ENCODE measurements at regions not wholly inside any gene's neighbourhood (a gene's known extent, or its start where the extent isn't known, plus 50 kb on each side); places are given as distances from the start of the nearest gene placed in this dataset.
A peak's percentile ranks its signal among the peaks of the same experiment; 100 is the strongest.

- intact Hi-C loops (cut with micrococcal nuclease; ENCODE audit: unreplicated experiment) = no loop called here
- FAIRE-seq = no peak
- TF ChIP-seq CEBPB (IDR thresholded peaks at IDR 0.05; ENCODE audit: borderline replicate concordance, low read depth, low read length) (peak; percentile 68; the same call in 1 of the 2 replicates), PREB (CRISPR knock-in tag; IDR thresholded peaks at IDR 0.05) (no peak)
Measured at GRCh38 chr16:73703891-73704290, 592.7 kb upstream of the PSMD7 start.

GRCh38 chr16:73697336-73697735 is 599.3 kb upstream of the PSMD7 start:
- Histone ChIP-seq H3K4me3 (replicated peaks in 1 of 3; ENCODE audit: insufficient read depth in 1 of 3, low read depth in 2 of 3, low read length in 3 of 3) (no peak overlapping the region), H3K4me2 (ENCODE audit: low read depth, low read length) (no peak overlapping the region), H3K27me3 (ENCODE audit: control insufficient read depth in 1 of 2, insufficient read depth in 2 of 2, low read length in 2 of 2) (peaks cover 0 to 10% of the 10 kb centered on the region in 2 experiments; a peak in 3 of 5 replicates), H3K27ac (ENCODE audit: extremely low read length, insufficient read depth, low read length) (no peak overlapping the region), H2AFZ (ENCODE audit: low read length) (no peak overlapping the region), H3K4me1 (ENCODE audit: insufficient read depth, low read length) (no peaks in the 10 kb centered on the region), H3K9me3 (ENCODE audit: low read length) (no peaks in the 10 kb centered on the region), H3K9ac (ENCODE audit: insufficient read depth, low read depth, low read length) (no peak overlapping the region), H3K36me3 (replicated peaks in 1 of 2; ENCODE audit: control insufficient read depth in 1 of 2, insufficient read depth in 2 of 2, low read length in 2 of 2) (no peaks in the 10 kb centered on the region), H4K20me1 (ENCODE audit: insufficient read depth, low read length) (no peaks in the 10 kb centered on the region), H3K79me2 (ENCODE audit: insufficient read depth, low read length) (no peaks in the 10 kb centered on the region)
- no TSS peak for BruUV-seq (replicated peaks)
- in situ Hi-C loops (cut with HindIII; ENCODE audit: extremely low pct_ligation_motif_present, low pct_unique_long_range_greater_than_20kb) (no loop called here), intact Hi-C loops (cut with micrococcal nuclease; ENCODE audit: unreplicated experiment) (no loop called here)
- CTCF ChIA-PET (ENCODE audit: low intra/inter-chr PET ratio, low total read pairs) = no interaction called here
- no peak for FAIRE-seq
- DNase-seq (ENCODE audit: low spot score) = no peak
- POLR2A ChIA-PET = no interaction called here
- ATAC-seq = no peak
- TF ChIP-seq ZNF354B (CRISPR knock-in tag; IDR thresholded peaks at IDR 0.05) (no peak), POLR2AphosphoS2 (IDR thresholded peaks at IDR 0.05; ENCODE audit: low read depth, low read length) (no peak), GMEB1 (CRISPR knock-in tag; IDR thresholded peaks at IDR 0.05; ENCODE audit: borderline replicate concordance) (no peak), ZBTB37 (CRISPR knock-in tag; IDR thresholded peaks at IDR 0.05) (no peak), MBD4 (IDR thresholded peaks at IDR 0.05; ENCODE audit: borderline replicate concordance, low read length) (no peak), SCMH1 (CRISPR knock-in tag; IDR thresholded peaks at IDR 0.05; ENCODE audit: borderline replicate concordance) (no peak), TIGD3 (CRISPR knock-in tag; IDR thresholded peaks at IDR 0.05; ENCODE audit: borderline replicate concordance) (no peak), PITX1 (CRISPR knock-in tag; IDR thresholded peaks at IDR 0.05) (no peak), EZH2 (conservative IDR thresholded peaks at IDR 0.05; ENCODE audit: low read depth, low read length) (no peak), TFAP4 (IDR thresholded peaks at IDR 0.05; ENCODE audit: borderline replicate concordance, low read depth) (no peak), ZNF432 (CRISPR knock-in tag; IDR thresholded peaks at IDR 0.05; ENCODE audit: borderline replicate concordance) (no peak)

More at GRCh38 chr16:73703891-73704290, 592.7 kb upstream of the PSMD7 start:
- DNase-seq (ENCODE audit: low spot score) (no peak), ATAC-seq (no peak)
- no peak overlapping the region for H3K27ac ChIP-seq (ENCODE audit: extremely low read length, insufficient read depth, low read length)
- H3K4me2 ChIP-seq (ENCODE audit: low read depth, low read length) = no peak overlapping the region
- no peak overlapping the region for H2AFZ ChIP-seq (ENCODE audit: low read length)
- H3K4me1 ChIP-seq (ENCODE audit: insufficient read depth, low read length) = no peaks in the 10 kb centered on the region
- H3K36me3 ChIP-seq (replicated peaks in 1 of 2; ENCODE audit: control insufficient read depth in 1 of 2, insufficient read depth in 2 of 2, low read length in 2 of 2) = no peaks in the 10 kb centered on the region
- 13% methylated on average over 6 of the region's 6 CpGs for WGBS (ENCODE audit: low lambda C conversion rate)
- in situ Hi-C loops (cut with HindIII; ENCODE audit: extremely low pct_ligation_motif_present, low pct_unique_long_range_greater_than_20kb) = no loop called here
- BruUV-seq (replicated peaks) = no TSS peak
- ChIA-PET CTCF (ENCODE audit: low intra/inter-chr PET ratio, low total read pairs) (no interaction called here), POLR2A (no interaction called here)
- no peaks in the 10 kb centered on the region for H3K79me2 ChIP-seq (ENCODE audit: insufficient read depth, low read length)
- no peak overlapping the region for H3K9ac ChIP-seq (ENCODE audit: insufficient read depth, low read depth, low read length)
- peaks cover 0 to 23% of the 10 kb centered on the region in 2 experiments; a peak in 3 of 5 replicates for H3K27me3 ChIP-seq (ENCODE audit: control insufficient read depth in 1 of 2, insufficient read depth in 2 of 2, low read length in 2 of 2)
- H3K4me3 ChIP-seq (replicated peaks in 1 of 3; ENCODE audit: insufficient read depth in 1 of 3, low read depth in 2 of 3, low read length in 3 of 3) = no peak overlapping the region
- no peaks in the 10 kb centered on the region for H3K9me3 ChIP-seq (ENCODE audit: low read length)
- no peaks in the 10 kb centered on the region for H4K20me1 ChIP-seq (ENCODE audit: insufficient read depth, low read length)

Data from HepG2 (cell line).